ENCODE measurements at regions not wholly inside any gene's neighbourhood (a gene's known extent, or its start where the extent isn't known, plus 50 kb on each side); places are given as distances from the start of the nearest gene placed in this dataset.

DNA sequence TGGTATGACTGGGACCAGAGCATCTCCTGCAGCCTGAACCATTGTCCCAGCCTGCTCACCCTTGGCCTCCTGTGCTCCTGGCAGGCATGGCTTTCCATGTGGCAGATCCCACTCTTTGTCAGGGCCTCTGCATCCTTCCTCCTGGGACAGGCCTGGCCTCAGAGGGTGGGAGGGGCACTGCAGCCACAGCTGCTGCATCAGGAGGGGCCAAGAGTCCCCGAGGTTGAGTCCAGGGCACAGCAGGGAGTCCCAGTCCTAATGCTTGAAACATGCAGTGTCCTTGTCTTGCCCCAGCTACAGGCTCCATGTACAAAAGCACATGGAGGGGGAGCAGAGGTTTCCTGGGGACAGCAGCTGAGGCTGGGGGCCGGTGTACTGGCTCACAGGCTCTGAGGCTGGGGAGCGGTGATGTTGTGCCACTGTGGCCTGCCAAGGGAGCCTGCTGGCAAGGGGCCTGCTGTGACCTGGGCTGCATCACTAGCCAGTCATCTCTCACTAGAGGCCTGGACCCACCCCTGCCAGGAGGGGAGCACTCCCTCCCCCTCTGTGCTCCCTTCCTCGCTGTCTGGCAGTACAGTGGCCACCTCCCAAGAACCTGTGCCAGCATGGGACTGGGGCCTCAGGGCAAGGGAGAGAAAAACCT, 144.8 kb downstream of the ZNF248 start:
- H3K4me1 ChIP-seq (ENCODE audit: low read length): peaks cover 4% of the 10 kb centered on the region
- no peaks in the 10 kb centered on the region for H3K79me2 ChIP-seq (ENCODE audit: low read length)
- no peak overlapping the region for H3K27ac ChIP-seq (ENCODE audit: low read length)
- H3K4me2 ChIP-seq (ENCODE audit: low read length): no peak overlapping the region
- no peaks in the 10 kb centered on the region for H3K36me3 ChIP-seq (replicated peaks; ENCODE audit: low read depth, low read length)
- no peak overlapping the region for H3K4me3 ChIP-seq (ENCODE audit: low read length)
- no peak overlapping the region for H2AFZ ChIP-seq (ENCODE audit: low read depth, low read length)
- H3K9ac ChIP-seq (ENCODE audit: low read length): no peak overlapping the region
- H3K27me3 ChIP-seq (ENCODE audit: low read depth, low read length): no peaks in the 10 kb centered on the region
- H4K20me1 ChIP-seq (ENCODE audit: insufficient read depth, low read length): no peaks in the 10 kb centered on the region
- TF ChIP-seq EZH2phosphoT487 (IDR thresholded peaks at IDR 0.05; ENCODE audit: low read depth) (no peak), CTCF (IDR thresholded peaks at IDR 0.05; ENCODE audit: low read depth, low read length) (no peak)
- no peaks in the 10 kb centered on the region for H3K9me3 ChIP-seq (ENCODE audit: insufficient read depth, low read length)

GRCh38 chr10:37711617-37712488, 145.6 kb downstream of the ZNF248 start:
- H3K27me3 ChIP-seq (ENCODE audit: low read depth, low read length): no peaks in the 10 kb centered on the region
- no peak overlapping the region for H2AFZ ChIP-seq (ENCODE audit: low read depth, low read length)
- TF ChIP-seq CTCF (IDR thresholded peaks at IDR 0.05; ENCODE audit: low read depth, low read length): no peak
- H3K79me2 ChIP-seq (ENCODE audit: low read length): no peaks in the 10 kb centered on the region
- no peak overlapping the region for H3K9ac ChIP-seq (ENCODE audit: low read length)
- H3K27ac ChIP-seq (ENCODE audit: low read length): no peak overlapping the region
- H3K4me3 ChIP-seq (ENCODE audit: low read length): no peak overlapping the region
- H3K4me2 ChIP-seq (ENCODE audit: low read length): no peak overlapping the region
- H4K20me1 ChIP-seq (ENCODE audit: insufficient read depth, low read length): no peaks in the 10 kb centered on the region
- H3K36me3 ChIP-seq (replicated peaks; ENCODE audit: low read depth, low read length): no peaks in the 10 kb centered on the region
- no peaks in the 10 kb centered on the region for H3K9me3 ChIP-seq (ENCODE audit: insufficient read depth, low read length)
- peaks cover 4% of the 10 kb centered on the region for H3K4me1 ChIP-seq (ENCODE audit: low read length)

- Histone ChIP-seq H3K4me2 (ENCODE audit: low read length) (no peak overlapping the region), H3K9me3 (ENCODE audit: insufficient read depth, low read length) (no peaks in the 10 kb centered on the region), H3K27ac (ENCODE audit: low read length) (no peak overlapping the region), H3K79me2 (ENCODE audit: low read length) (no peaks in the 10 kb centered on the region), H2AFZ (ENCODE audit: low read depth, low read length) (no peak overlapping the region), H4K20me1 (ENCODE audit: insufficient read depth, low read length) (no peaks in the 10 kb centered on the region), H3K4me3 (ENCODE audit: low read length) (no peak overlapping the region), H3K27me3 (ENCODE audit: low read depth, low read length) (no peaks in the 10 kb centered on the region), H3K36me3 (replicated peaks; ENCODE audit: low read depth, low read length) (no peaks in the 10 kb centered on the region), H3K4me1 (ENCODE audit: low read length) (peaks cover 4% of the 10 kb centered on the region), H3K9ac (ENCODE audit: low read length) (no peak overlapping the region)
- TF ChIP-seq EZH2phosphoT487 (IDR thresholded peaks at IDR 0.05; ENCODE audit: low read depth): no peak
- TF ChIP-seq CTCF (IDR thresholded peaks at IDR 0.05; ENCODE audit: low read depth, low read length): no peak
These were observed 146.4 kb downstream of the ZNF248 start for GRCh38 chr10:37710831-37711616.

Measured in OCI-LY3 (cell line).